ENCODE measurements at regions not wholly inside any gene's neighbourhood (a gene's known extent, or its start where the extent isn't known, plus 50 kb on each side); places are given as distances from the start of the nearest gene placed in this dataset.

DNA sequence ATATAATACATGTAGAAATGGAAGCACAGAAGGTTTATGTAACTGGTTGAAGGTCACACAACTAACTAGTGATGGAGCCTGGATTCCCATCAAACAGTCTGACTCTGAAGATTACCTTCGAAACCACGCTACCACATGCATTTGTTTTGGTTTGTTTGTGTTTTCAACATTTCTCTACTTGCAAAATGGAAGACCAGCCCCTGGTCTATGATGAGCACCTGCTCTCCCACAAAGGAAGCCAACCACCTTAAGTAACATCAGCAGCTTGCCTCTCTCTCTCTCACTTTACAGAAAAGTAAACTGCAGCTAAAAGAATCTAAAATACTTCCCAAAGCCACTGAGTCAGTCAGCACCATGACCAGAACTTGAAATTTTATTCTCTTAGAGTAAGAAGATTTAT, 186.9 kb upstream of the TMPO start:
- no peak for DNase-seq (ENCODE audit: low spot score)
- H3K9me3 ChIP-seq, result no peaks in the 10 kb centered on the region
- no peaks in the 10 kb centered on the region for H3K36me3 ChIP-seq
- H3K27me3 ChIP-seq (replicated peaks; ENCODE audit: insufficient read depth), result no peaks in the 10 kb centered on the region
- no peak for TF ChIP-seq POLR2AphosphoS5 (IDR thresholded peaks at IDR 0.05)
- TF ChIP-seq, protein P1, sequence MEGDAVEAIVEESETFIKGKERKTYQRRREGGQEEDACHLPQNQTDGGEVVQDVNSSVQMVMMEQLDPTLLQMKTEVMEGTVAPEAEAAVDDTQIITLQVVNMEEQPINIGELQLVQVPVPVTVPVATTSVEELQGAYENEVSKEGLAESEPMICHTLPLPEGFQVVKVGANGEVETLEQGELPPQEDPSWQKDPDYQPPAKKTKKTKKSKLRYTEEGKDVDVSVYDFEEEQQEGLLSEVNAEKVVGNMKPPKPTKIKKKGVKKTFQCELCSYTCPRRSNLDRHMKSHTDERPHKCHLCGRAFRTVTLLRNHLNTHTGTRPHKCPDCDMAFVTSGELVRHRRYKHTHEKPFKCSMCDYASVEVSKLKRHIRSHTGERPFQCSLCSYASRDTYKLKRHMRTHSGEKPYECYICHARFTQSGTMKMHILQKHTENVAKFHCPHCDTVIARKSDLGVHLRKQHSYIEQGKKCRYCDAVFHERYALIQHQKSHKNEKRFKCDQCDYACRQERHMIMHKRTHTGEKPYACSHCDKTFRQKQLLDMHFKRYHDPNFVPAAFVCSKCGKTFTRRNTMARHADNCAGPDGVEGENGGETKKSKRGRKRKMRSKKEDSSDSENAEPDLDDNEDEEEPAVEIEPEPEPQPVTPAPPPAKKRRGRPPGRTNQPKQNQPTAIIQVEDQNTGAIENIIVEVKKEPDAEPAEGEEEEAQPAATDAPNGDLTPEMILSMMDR (IDR thresholded peaks at IDR 0.05), result no peak
- no peak for TF ChIP-seq POLR2A (IDR thresholded peaks at IDR 0.05)
- 93% methylated on average over 2 of the region's 2 CpGs for WGBS
- H3K27ac ChIP-seq, result no peak overlapping the region
- H3K4me3 ChIP-seq, result no peak overlapping the region
- no peaks in the 10 kb centered on the region for H3K4me1 ChIP-seq (replicated peaks)
- intact Hi-C loops (cut with DNase I), result no loop called here

DNA sequence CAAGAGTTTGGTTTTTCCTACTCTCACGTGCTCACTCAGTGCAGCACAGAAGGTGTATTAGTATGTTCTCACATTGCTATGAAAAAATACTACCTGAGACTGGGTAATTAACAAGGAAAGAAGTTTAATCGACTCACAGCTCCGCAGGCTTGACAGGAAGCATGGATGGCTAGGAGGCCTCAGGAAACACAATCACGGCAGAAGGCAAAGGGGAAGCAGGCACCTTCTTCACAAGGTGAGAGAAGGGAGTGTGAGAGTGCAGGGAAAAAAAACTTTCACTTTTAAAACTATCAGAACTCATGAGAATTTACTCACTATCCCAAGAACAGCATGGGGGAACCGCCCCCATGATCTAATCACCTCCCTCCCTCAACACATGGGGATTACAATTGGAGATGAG, 185.8 kb upstream of the TMPO start:
- TF ChIP-seq, protein P1 (IDR thresholded peaks at IDR 0.05), result no peak
- TF ChIP-seq POLR2AphosphoS5 (IDR thresholded peaks at IDR 0.05) (no peak), POLR2A (IDR thresholded peaks at IDR 0.05) (no peak)
- H3K27ac ChIP-seq, result no peak overlapping the region
- intact Hi-C loops (cut with DNase I), result no loop called here
- DNase-seq (ENCODE audit: low spot score), result no peak
- H3K4me3 ChIP-seq, result no peak overlapping the region
- 78% methylated on average over 5 of the region's 5 CpGs for WGBS
- H3K36me3 ChIP-seq, result no peaks in the 10 kb centered on the region
- no peaks in the 10 kb centered on the region for H3K9me3 ChIP-seq
- no peaks in the 10 kb centered on the region for H3K4me1 ChIP-seq (replicated peaks)
- no peaks in the 10 kb centered on the region for H3K27me3 ChIP-seq (replicated peaks; ENCODE audit: insufficient read depth)

DNA sequence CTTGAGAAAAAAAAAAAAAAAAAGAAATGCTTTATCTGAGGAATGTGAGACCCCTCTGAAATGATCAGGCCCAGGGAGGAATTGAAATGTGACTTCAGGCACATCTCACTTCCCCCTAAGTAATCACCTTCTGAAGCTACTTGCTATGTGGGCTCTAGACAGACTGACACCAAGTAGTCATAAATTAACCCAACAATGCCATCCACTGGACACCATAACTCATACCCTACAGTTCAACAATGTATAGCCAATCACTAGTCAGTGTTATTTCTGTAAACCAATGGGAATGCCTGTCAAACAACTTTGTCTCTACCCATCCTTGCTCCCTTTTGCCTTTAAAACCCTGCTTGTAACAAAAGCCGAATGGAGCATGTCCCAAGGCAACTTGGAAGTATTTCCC, 182.7 kb upstream of the TMPO start:
- intact Hi-C loops (cut with DNase I), result no loop called here
- no peaks in the 10 kb centered on the region for H3K4me1 ChIP-seq (replicated peaks)
- no peak for TF ChIP-seq POLR2AphosphoS5 (IDR thresholded peaks at IDR 0.05)
- TF ChIP-seq, protein P1 (IDR thresholded peaks at IDR 0.05), result no peak
- no peak for TF ChIP-seq POLR2A (IDR thresholded peaks at IDR 0.05)
- H3K27ac ChIP-seq, result no peak overlapping the region
- H3K9me3 ChIP-seq, result no peaks in the 10 kb centered on the region
- H3K4me3 ChIP-seq, result no peak overlapping the region
- DNase-seq (ENCODE audit: low spot score), result no peak
- 78% methylated on average over 1 of the region's 1 CpG for WGBS
- H3K36me3 ChIP-seq, result no peaks in the 10 kb centered on the region
- H3K27me3 ChIP-seq (replicated peaks; ENCODE audit: insufficient read depth), result no peaks in the 10 kb centered on the region

DNA sequence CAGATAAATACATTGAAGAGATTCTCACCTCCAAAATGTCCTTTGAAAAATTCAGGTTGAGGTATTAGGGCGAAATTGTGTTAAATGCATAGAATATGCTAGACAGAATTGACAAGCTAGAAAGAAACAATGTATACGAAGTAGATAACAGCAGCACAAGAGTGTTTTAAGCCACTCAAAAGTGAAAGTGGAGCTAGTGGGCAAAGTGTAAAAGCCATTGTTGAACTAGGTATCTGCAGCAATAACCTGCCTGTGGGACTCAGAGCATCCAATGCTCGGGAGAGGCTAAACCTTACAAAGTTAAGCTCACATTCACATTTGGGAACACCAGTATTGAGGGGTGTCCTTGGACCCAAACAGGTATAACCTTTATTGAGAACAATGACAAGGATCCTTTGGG, 180.6 kb upstream of the TMPO start:
- no peaks in the 10 kb centered on the region for H3K9me3 ChIP-seq
- WGBS, result 87% methylated on average over 3 of the region's 3 CpGs

GRCh38 chr12:98341026-98341425, 174.4 kb upstream of the TMPO start:
- DNase-seq (ENCODE audit: low spot score), result no peak
- Histone ChIP-seq H3K9me3 (no peaks in the 10 kb centered on the region), H3K4me1 (replicated peaks) (no peaks in the 10 kb centered on the region), H3K36me3 (no peaks in the 10 kb centered on the region), H3K4me3 (no peak overlapping the region), H3K27ac (no peak overlapping the region), H3K27me3 (replicated peaks; ENCODE audit: insufficient read depth) (no peaks in the 10 kb centered on the region)
- no peak for TF ChIP-seq POLR2A (IDR thresholded peaks at IDR 0.05)
- TF ChIP-seq, protein P1 (IDR thresholded peaks at IDR 0.05), result no peak
- TF ChIP-seq POLR2AphosphoS5 (IDR thresholded peaks at IDR 0.05), result no peak
- WGBS, result 86% methylated on average over 6 of the region's 6 CpGs
- intact Hi-C loops (cut with DNase I), result no loop called here

More for the DNA sequence above, 180.6 kb upstream of the TMPO start:
- Histone ChIP-seq H3K27ac (no peak overlapping the region), H3K27me3 (replicated peaks; ENCODE audit: insufficient read depth) (no peaks in the 10 kb centered on the region), H3K36me3 (no peaks in the 10 kb centered on the region), H3K4me1 (replicated peaks) (no peaks in the 10 kb centered on the region), H3K4me3 (no peak overlapping the region)
- TF ChIP-seq POLR2A (IDR thresholded peaks at IDR 0.05) (no peak), POLR2AphosphoS5 (IDR thresholded peaks at IDR 0.05) (no peak)
- TF ChIP-seq, protein P1 (IDR thresholded peaks at IDR 0.05), result no peak
- no peak for DNase-seq (ENCODE audit: low spot score)
- intact Hi-C loops (cut with DNase I), result no loop called here
